Fibroblast of skin of back (primary cell): ENCODE measurements at regions not wholly inside any gene's neighbourhood (a gene's known extent, or its start where the extent isn't known, plus 50 kb on each side); places are given as distances from the start of the nearest gene placed in this dataset.

ENCODE experiments used
- DNase-seq: peaks from one replicate; pipeline ENCODE4 v3.0.0-alpha.2; 2013

GRCh38 chr11:80632156-80632555, 1191.3 kb upstream of the TENM4 start:
- no peak for DNase-seq

- peak; percentile 1 for DNase-seq
Observed at GRCh38 chr11:80629466-80629865, 1188.6 kb upstream of the TENM4 start.

- DNase-seq: no peak
Observed at GRCh38 chr11:80627364-80627763, 1186.5 kb upstream of the TENM4 start.

- no peak for DNase-seq
Observed at GRCh38 chr11:80626721-80627120, 1185.9 kb upstream of the TENM4 start.

GRCh38 chr11:80625563-80625962, 1184.7 kb upstream of the TENM4 start:
- no peak for DNase-seq

- DNase-seq: no peak
Observed at GRCh38 chr11:80621871-80622270, 1181.0 kb upstream of the TENM4 start.

- DNase-seq: no peak
Observed at GRCh38 chr11:80620867-80621266, 1180.0 kb upstream of the TENM4 start.

- DNase-seq: no peak
Observed at GRCh38 chr11:80617156-80617555, 1176.3 kb upstream of the TENM4 start.

- no peak for DNase-seq
Observed at GRCh38 chr11:80616070-80616800, 1175.4 kb upstream of the TENM4 start.

GRCh38 chr11:80613655-80614054, 1172.8 kb upstream of the TENM4 start:
- DNase-seq: no peak

GRCh38 chr11:80610516-80610915, 1169.7 kb upstream of the TENM4 start:
- no peak for DNase-seq

- DNase-seq: no peak
Observed at GRCh38 chr11:80603472-80603871, 1162.6 kb upstream of the TENM4 start.

GRCh38 chr11:80598905-80599304, 1158.1 kb upstream of the TENM4 start:
- no peak for DNase-seq

GRCh38 chr11:80596291-80596810, 1155.5 kb upstream of the TENM4 start:
- no peak for DNase-seq

GRCh38 chr11:80595011-80595410, 1154.2 kb upstream of the TENM4 start:
- peak; percentile 58 for DNase-seq

- peak; percentile 73 for DNase-seq
Observed at GRCh38 chr11:80593648-80594374, 1153.0 kb upstream of the TENM4 start.

- DNase-seq: no peak
Observed at GRCh38 chr11:80592546-80592945, 1151.7 kb upstream of the TENM4 start.

- no peak for DNase-seq
Observed at GRCh38 chr11:80587906-80588305, 1147.1 kb upstream of the TENM4 start.

- DNase-seq: no peak
Observed at GRCh38 chr11:80586464-80586863, 1145.6 kb upstream of the TENM4 start.

GRCh38 chr11:80584661-80585060, 1143.8 kb upstream of the TENM4 start:
- DNase-seq: no peak

- DNase-seq: no peak
Observed at GRCh38 chr11:80569832-80570231, 1129.0 kb upstream of the TENM4 start.

GRCh38 chr11:80565231-80565630, 1124.4 kb upstream of the TENM4 start:
- no peak for DNase-seq

- no peak for DNase-seq
Observed at GRCh38 chr11:80562523-80563125, 1121.8 kb upstream of the TENM4 start.

GRCh38 chr11:80559942-80560341, 1119.1 kb upstream of the TENM4 start:
- DNase-seq: no peak
